ENCODE measurements at regions not wholly inside any gene's neighbourhood (a gene's known extent, or its start where the extent isn't known, plus 50 kb on each side); places are given as distances from the start of the nearest gene placed in this dataset.

- DNase-seq (ENCODE audit: low read depth, low spot score) (no peak), ATAC-seq (no peak)
- H3K9me3 ChIP-seq (ENCODE audit: control insufficient read depth, insufficient read depth, low read depth, low read length): no peaks in the 10 kb centered on the region
- H3K4me3 ChIP-seq (ENCODE audit: low read depth in 2 of 2, low read length in 2 of 2): no peak overlapping the region
- H3K4me1 ChIP-seq (ENCODE audit: control insufficient read depth, insufficient read depth, low read length): no peaks in the 10 kb centered on the region
- POLR2A ChIA-PET: no interaction called here
- no TSS peak for BruUV-seq (replicated peaks)
- H3K27ac ChIP-seq (ENCODE audit: low read length): no peak overlapping the region
- no peaks in the 10 kb centered on the region for H3K36me3 ChIP-seq (ENCODE audit: control insufficient read depth, insufficient read depth, low read length)
- in situ Hi-C loops (cut with HindIII; ENCODE audit: low pct_unique_long_range_greater_than_20kb, low sequenced_read_pairs): no loop called here
- no peaks in the 10 kb centered on the region for H3K27me3 ChIP-seq (ENCODE audit: control insufficient read depth, insufficient read depth, low read length)
- intact Hi-C loops (cut with micrococcal nuclease; ENCODE audit: unreplicated experiment): loop anchor here (10.0 kb wide), 1 partner anchor 454 kb away; the partner anchor contains the start of gene IGFBP5
- TF ChIP-seq POLR2AphosphoS5 (IDR thresholded peaks at IDR 0.05; ENCODE audit: low read depth, low read length) (no peak), TCF7L2 (IDR thresholded peaks at IDR 0.05; ENCODE audit: low read depth, low read length) (no peak), SIN3A (IDR thresholded peaks at IDR 0.05; ENCODE audit: borderline replicate concordance, insufficient read depth, low read depth, low read length) (no peak), REST (IDR thresholded peaks at IDR 0.05; ENCODE audit: insufficient read depth in 1 of 2, low read depth in 2 of 2, low read length in 1 of 2) (no peak), CTCF (IDR thresholded peaks at IDR 0.05) (no peak)
- CTCF ChIA-PET: no interaction called here
These were observed 289.3 kb upstream of the TNP1 start for GRCh38 chr2:217149087-217149660.

- intact Hi-C loops (cut with micrococcal nuclease; ENCODE audit: unreplicated experiment) (loop anchor here (10.0 kb wide), 1 partner anchor 453 kb away; the partner anchor contains the start of gene IGFBP5), in situ Hi-C loops (cut with HindIII; ENCODE audit: low pct_unique_long_range_greater_than_20kb, low sequenced_read_pairs) (no loop called here)
- H3K36me3 ChIP-seq (ENCODE audit: control insufficient read depth, insufficient read depth, low read length): no peaks in the 10 kb centered on the region
- H3K9me3 ChIP-seq (ENCODE audit: control insufficient read depth, insufficient read depth, low read depth, low read length): no peaks in the 10 kb centered on the region
- ChIA-PET CTCF (no interaction called here), POLR2A (no interaction called here)
- no peaks in the 10 kb centered on the region for H3K4me1 ChIP-seq (ENCODE audit: control insufficient read depth, insufficient read depth, low read length)
- H3K4me3 ChIP-seq (ENCODE audit: low read depth in 2 of 2, low read length in 2 of 2): no peak overlapping the region
- no peaks in the 10 kb centered on the region for H3K27me3 ChIP-seq (ENCODE audit: control insufficient read depth, insufficient read depth, low read length)
- no peak for TF ChIP-seq REST (IDR thresholded peaks at IDR 0.05; ENCODE audit: insufficient read depth in 1 of 2, low read depth in 2 of 2, low read length in 1 of 2)
- no peak for TF ChIP-seq POLR2AphosphoS5 (IDR thresholded peaks at IDR 0.05; ENCODE audit: low read depth, low read length)
- TF ChIP-seq TCF7L2 (IDR thresholded peaks at IDR 0.05; ENCODE audit: low read depth, low read length): no peak
- TF ChIP-seq SIN3A (IDR thresholded peaks at IDR 0.05; ENCODE audit: borderline replicate concordance, insufficient read depth, low read depth, low read length): no peak
- no peak for TF ChIP-seq CTCF (IDR thresholded peaks at IDR 0.05)
- no TSS peak for BruUV-seq (replicated peaks)
- ATAC-seq (no peak), DNase-seq (ENCODE audit: low read depth, low spot score) (no peak)
- H3K27ac ChIP-seq (ENCODE audit: low read length): no peak overlapping the region
These were observed 288.0 kb upstream of the TNP1 start for GRCh38 chr2:217147818-217148217.

Measured in Panc1 (cell line).